Trophoblast cell (in vitro differentiated cells and primary cell): ENCODE measurements at regions not wholly inside any gene's neighbourhood (a gene's known extent, or its start where the extent isn't known, plus 50 kb on each side); places are given as distances from the start of the nearest gene placed in this dataset.

ENCODE experiments used
- DNase-seq, 2 donors: peaks; one replicate each; pipeline ENCODE4 v3.0.0-alpha.2; 2016
- H2AFZ ChIP-seq: 2 replicates; pipeline ENCODE4 v1.6.1; 2013; ENCODE audit warnings: low read length, moderate library complexity, mild to moderate bottlenecking; ENCODE audit not compliant: insufficient read depth, poor library complexity
- H2AK5ac ChIP-seq: 2 replicates; pipeline ENCODE4 v1.6.1; 2013; ENCODE audit warnings: mild to moderate bottlenecking, low read length
- H2BK120ac ChIP-seq: 2 replicates; pipeline ENCODE4 v1.6.1; 2013; ENCODE audit warnings: low read length, mild to moderate bottlenecking, moderate library complexity; ENCODE audit not compliant: insufficient read depth, poor library complexity
- H2BK12ac ChIP-seq: 2 replicates; pipeline ENCODE4 v1.6.1; 2013; ENCODE audit warnings: mild to moderate bottlenecking, low read length, moderate library complexity
- H2BK5ac ChIP-seq: 2 replicates; pipeline ENCODE4 v1.6.1; 2013; ENCODE audit warnings: low read length, low read depth, moderate library complexity, mild to moderate bottlenecking; ENCODE audit not compliant: poor library complexity
- H3K14ac ChIP-seq: 2 replicates; pipeline ENCODE4 v1.6.1; 2013; ENCODE audit warnings: mild to moderate bottlenecking, low read length
- H3K18ac ChIP-seq: 2 replicates; pipeline ENCODE4 v1.6.1; 2013; ENCODE audit warnings: mild to moderate bottlenecking, low read length
- H3K23ac ChIP-seq: 2 replicates; pipeline ENCODE4 v1.6.1; 2013; ENCODE audit warnings: low read length
- H3K27ac ChIP-seq: 2 replicates; pipeline ENCODE4 v1.5.1; 2013; ENCODE audit warnings: low read depth, mild to moderate bottlenecking, inconsistent platforms, low read length, moderate library complexity
- H3K27me3 ChIP-seq: 2 replicates; pipeline ENCODE4 v1.6.1; 2013; ENCODE audit warnings: inconsistent platforms, mild to moderate bottlenecking, low read length, moderate library complexity; ENCODE audit not compliant: insufficient read depth
- H3K36me3 ChIP-seq, 2 experiments: 1 replicate in 1 of 2; 2 replicates in 1 of 2; pipeline ENCODE4 v1.6.1; 2013; ENCODE audit warnings: low read length in 2 of 2, mild to moderate bottlenecking in 2 of 2, moderate library complexity in 1 of 2; ENCODE audit not compliant: insufficient read depth in 2 of 2, control insufficient read depth in 1 of 2
- H3K4ac ChIP-seq: 2 replicates; pipeline ENCODE4 v1.6.1; 2013; ENCODE audit warnings: low read depth, mild to moderate bottlenecking, low read length, moderate library complexity
- H3K4me1 ChIP-seq, 2 experiments: 1 replicate in 1 of 2; 2 replicates in 1 of 2; pipeline ENCODE4 v1.6.1; 2013; ENCODE audit warnings: low read length in 2 of 2, mild to moderate bottlenecking in 2 of 2, moderate library complexity in 1 of 2; ENCODE audit not compliant: insufficient read depth in 2 of 2, control insufficient read depth in 1 of 2
- H3K4me2 ChIP-seq: 2 replicates; pipeline ENCODE4 v1.6.1; 2013; ENCODE audit warnings: inconsistent platforms, mild to moderate bottlenecking, low read length, moderate library complexity
- H3K4me3 ChIP-seq: 2 replicates; pipeline ENCODE4 v1.5.1; 2013; ENCODE audit warnings: mild to moderate bottlenecking, low read depth, low read length, inconsistent platforms
- H3K79me1 ChIP-seq: one replicate; pipeline ENCODE4 v1.6.1; 2013; ENCODE audit warnings: low read length
- H3K79me2 ChIP-seq: 2 replicates; pipeline ENCODE4 v1.6.1; 2013; ENCODE audit warnings: low read length, mild to moderate bottlenecking; ENCODE audit not compliant: control insufficient read depth, insufficient read depth, poor library complexity
- H3K9ac ChIP-seq: 2 replicates; pipeline ENCODE4 v1.6.1; 2013; ENCODE audit warnings: mild to moderate bottlenecking, low read length
- H3K9me3 ChIP-seq: 2 replicates; pipeline ENCODE4 v1.6.1; 2013; ENCODE audit warnings: low read depth, mild to moderate bottlenecking, control low read depth, inconsistent platforms, low read length; ENCODE audit not compliant: insufficient read depth
- H4K12ac ChIP-seq: 2 replicates; pipeline ENCODE4 v1.6.1; 2013; ENCODE audit warnings: low read depth, mild to moderate bottlenecking, low read length, moderate library complexity
- H4K8ac ChIP-seq: 2 replicates; pipeline ENCODE4 v1.6.1; 2013; ENCODE audit warnings: low read depth, mild to moderate bottlenecking, low read length, moderate library complexity
- H4K91ac ChIP-seq: one replicate; pipeline ENCODE4 v1.6.1; 2013; ENCODE audit warnings: low read depth, mild to moderate bottlenecking, low read length, moderate library complexity
- WGBS: extraction: QIAGEN DNeasy Blood & Tissue Kit; methylation state at CpG from one replicate; pipeline ENCODE4 v1.1.7; 2013; ENCODE audit warnings: missing lambda C conversion rate; ENCODE audit not compliant: insufficient read length, insufficient coverage; ENCODE audit errors: extremely low coverage; 5-methylcytosine and 5-hydroxymethylcytosine counted together

DNA sequence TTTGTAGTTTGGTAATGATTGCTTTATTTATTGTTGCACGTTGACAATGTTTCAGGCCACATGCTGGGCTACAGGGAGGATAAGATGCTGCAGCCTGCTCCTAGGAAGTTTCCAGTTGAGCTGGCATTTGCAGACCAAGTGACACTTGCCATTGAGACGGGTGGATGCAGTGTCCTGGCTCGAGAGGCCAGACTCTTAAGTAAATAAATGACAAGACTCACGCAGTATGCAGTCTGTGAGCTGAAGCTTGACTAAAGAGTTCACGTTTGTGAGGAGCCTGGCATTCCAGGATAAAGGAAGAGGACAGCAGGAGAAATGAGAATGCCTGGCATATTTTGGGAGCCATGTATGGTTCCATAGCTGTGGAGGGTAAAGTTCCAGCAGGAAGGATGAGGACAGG lies 105.8 kb downstream of the BAMBI start:
- Histone ChIP-seq H3K4ac (no peak overlapping the region), H3K4me3 (no peak overlapping the region), H2AFZ (no peak overlapping the region), H3K9ac (no peak overlapping the region), H2AK5ac (no peak overlapping the region), H3K27ac (no peak overlapping the region), H4K12ac (no peak overlapping the region), H2BK12ac (no peak overlapping the region), H4K8ac (no peak overlapping the region), H2BK120ac (no peak overlapping the region), H3K4me1 (peaks cover 6% of the 10 kb centered on the region in 2 experiments), H3K4me2 (no peak overlapping the region), H2BK5ac (no peak overlapping the region), H3K14ac (no peak overlapping the region), H3K23ac (no peak overlapping the region), H3K36me3 (no peaks in the 10 kb centered on the region), H3K79me1 (no peaks in the 10 kb centered on the region), H4K91ac (no peak overlapping the region), H3K79me2 (no peaks in the 10 kb centered on the region), H3K9me3 (no peaks in the 10 kb centered on the region), H3K18ac (no peak overlapping the region), H3K27me3 (no peaks in the 10 kb centered on the region)
- WGBS: no CpG with 5 or more reads among the region's 5 CpGs
- no peak for DNase-seq

GRCh38 chr10:28785018-28785417 lies 107.7 kb downstream of the BAMBI start:
- Histone ChIP-seq H3K14ac (no peak overlapping the region), H4K12ac (no peak overlapping the region), H3K79me2 (no peaks in the 10 kb centered on the region), H3K23ac (no peak overlapping the region), H2BK12ac (no peak overlapping the region), H4K8ac (no peak overlapping the region), H3K36me3 (no peaks in the 10 kb centered on the region), H3K18ac (no peak overlapping the region), H3K79me1 (no peaks in the 10 kb centered on the region), H3K9me3 (no peaks in the 10 kb centered on the region), H3K27ac (no peak overlapping the region), H3K4me2 (no peak overlapping the region), H3K4ac (no peak overlapping the region), H2AK5ac (no peak overlapping the region), H3K4me3 (no peak overlapping the region), H4K91ac (no peak overlapping the region), H3K27me3 (no peaks in the 10 kb centered on the region), H3K4me1 (peaks cover 4 to 6% of the 10 kb centered on the region in 2 experiments), H3K9ac (no peak overlapping the region), H2BK120ac (no peak overlapping the region), H2BK5ac (no peak overlapping the region), H2AFZ (no peak overlapping the region)
- no peak for DNase-seq
- no CpG with 5 or more reads among the region's 5 CpGs for WGBS

DNA sequence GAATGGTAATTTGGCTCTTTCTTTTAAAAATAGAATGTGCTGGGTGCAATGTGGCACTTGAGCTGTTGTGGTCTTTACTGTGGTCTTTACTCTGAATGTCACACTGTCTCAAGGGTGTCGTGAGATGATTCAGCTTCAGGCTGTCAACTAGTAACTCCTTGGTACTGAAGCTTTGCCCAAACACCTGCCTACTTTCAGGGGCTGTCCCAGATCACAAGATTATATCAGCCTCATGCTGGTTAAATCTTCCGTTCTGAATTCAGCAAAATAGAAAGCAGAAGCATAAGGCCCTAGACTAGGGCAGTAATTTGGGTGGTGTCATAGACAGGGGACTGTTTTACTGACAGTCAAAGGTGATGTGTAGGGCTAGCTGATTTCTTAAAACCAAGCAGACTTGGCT lies 110.9 kb downstream of the BAMBI start:
- no peak overlapping the region for H4K8ac ChIP-seq
- H3K18ac ChIP-seq: no peak overlapping the region
- no CpG with 5 or more reads among the region's 2 CpGs for WGBS

GRCh38 chr10:28788762-28789161 lies 111.4 kb downstream of the BAMBI start:
- Histone ChIP-seq H2BK12ac (no peak overlapping the region), H4K91ac (no peak overlapping the region), H3K4me1 (peaks cover 4 to 6% of the 10 kb centered on the region in 2 experiments), H3K9ac (no peak overlapping the region), H3K79me2 (no peaks in the 10 kb centered on the region), H3K23ac (no peak overlapping the region), H4K12ac (no peak overlapping the region), H3K27ac (no peak overlapping the region), H2BK5ac (no peak overlapping the region), H3K4me3 (no peak overlapping the region), H2BK120ac (no peak overlapping the region), H3K18ac (no peak overlapping the region), H2AFZ (no peak overlapping the region), H3K4ac (no peak overlapping the region), H2AK5ac (no peak overlapping the region), H3K27me3 (no peaks in the 10 kb centered on the region), H3K36me3 (no peaks in the 10 kb centered on the region), H3K14ac (no peak overlapping the region), H4K8ac (no peak overlapping the region), H3K4me2 (no peak overlapping the region), H3K9me3 (no peaks in the 10 kb centered on the region), H3K79me1 (no peaks in the 10 kb centered on the region)
- WGBS: no CpG with 5 or more reads among the region's 5 CpGs
- DNase-seq: no peak

More for the DNA sequence above, 110.9 kb downstream of the BAMBI start:
- Histone ChIP-seq H3K14ac (no peak overlapping the region), H3K27me3 (no peaks in the 10 kb centered on the region), H3K79me1 (no peaks in the 10 kb centered on the region), H3K4me2 (no peak overlapping the region), H2BK120ac (no peak overlapping the region), H2AK5ac (no peak overlapping the region), H3K9ac (no peak overlapping the region), H2BK5ac (no peak overlapping the region), H3K36me3 (no peaks in the 10 kb centered on the region), H3K27ac (no peak overlapping the region), H4K12ac (no peak overlapping the region), H3K23ac (no peak overlapping the region), H2BK12ac (no peak overlapping the region), H3K4me3 (no peak overlapping the region), H3K4me1 (peaks cover 4 to 6% of the 10 kb centered on the region in 2 experiments), H3K79me2 (no peaks in the 10 kb centered on the region), H4K91ac (no peak overlapping the region), H3K9me3 (no peaks in the 10 kb centered on the region), H3K4ac (no peak overlapping the region), H2AFZ (no peak overlapping the region)
- DNase-seq: no peak
